ENCODE measurements at regions not wholly inside any gene's neighbourhood (a gene's known extent, or its start where the extent isn't known, plus 50 kb on each side); places are given as distances from the start of the nearest gene placed in this dataset.
A peak's percentile ranks its signal among the peaks of the same experiment; 100 is the strongest.
"Not testable (repeated sequence)": the region's sequence is repeated elsewhere in the genome, so short reads cannot be mapped to it uniquely, and the experiment has no call there.

GRCh38 chr16:52386694-52387093, 160.2 kb downstream of the TOX3 start:
- no peak for DNase-seq (ENCODE audit: low read depth, low spot score)

- no peak for DNase-seq (ENCODE audit: low read depth, low spot score)
These were observed 162.6 kb downstream of the TOX3 start for GRCh38 chr16:52384378-52384777.

GRCh38 chr16:52383640-52384292, 163.2 kb downstream of the TOX3 start:
- DNase-seq (ENCODE audit: low read depth, low spot score) = peak; percentile 58

GRCh38 chr16:52383119-52383518, 163.8 kb downstream of the TOX3 start:
- no peak for DNase-seq (ENCODE audit: low read depth, low spot score)

- DNase-seq (ENCODE audit: low read depth, low spot score) = no peak
These were observed 167.4 kb downstream of the TOX3 start for GRCh38 chr16:52379551-52379950.

- no peak for DNase-seq (ENCODE audit: low read depth, low spot score)
These were observed 170.2 kb downstream of the TOX3 start for GRCh38 chr16:52376676-52377280.

- DNase-seq (ENCODE audit: low read depth, low spot score) = no peak
These were observed 174.6 kb downstream of the TOX3 start for GRCh38 chr16:52372313-52372712.

- DNase-seq (ENCODE audit: low read depth, low spot score) = no peak
These were observed 178.1 kb downstream of the TOX3 start for GRCh38 chr16:52368859-52369258.

- no peak for DNase-seq (ENCODE audit: low read depth, low spot score)
These were observed 179.1 kb downstream of the TOX3 start for GRCh38 chr16:52367821-52368220.

GRCh38 chr16:52366983-52367382, 180.0 kb downstream of the TOX3 start:
- no peak for DNase-seq (ENCODE audit: low read depth, low spot score)

GRCh38 chr16:52364500-52364899, 182.4 kb downstream of the TOX3 start:
- DNase-seq (ENCODE audit: low read depth, low spot score) = no peak

GRCh38 chr16:52363082-52363481, 183.9 kb downstream of the TOX3 start:
- no peak for DNase-seq (ENCODE audit: low read depth, low spot score)

GRCh38 chr16:52357711-52358110, 189.2 kb downstream of the TOX3 start:
- no peak for DNase-seq (ENCODE audit: low read depth, low spot score)

GRCh38 chr16:52353249-52353648, 193.7 kb downstream of the TOX3 start:
- DNase-seq (ENCODE audit: low read depth, low spot score) = no peak

GRCh38 chr16:52351451-52351850, 195.5 kb downstream of the TOX3 start:
- peak; percentile 34 for DNase-seq (ENCODE audit: low read depth, low spot score)

GRCh38 chr16:52350031-52350642, 196.8 kb downstream of the TOX3 start:
- DNase-seq (ENCODE audit: low read depth, low spot score) = no peak

GRCh38 chr16:52346709-52347108, 200.2 kb downstream of the TOX3 start:
- no peak for DNase-seq (ENCODE audit: low read depth, low spot score)

- DNase-seq (ENCODE audit: low read depth, low spot score) = not testable (repeated sequence)
These were observed 213.3 kb downstream of the TOX3 start for GRCh38 chr16:52333673-52334072.

- no peak for DNase-seq (ENCODE audit: low read depth, low spot score)
These were observed 226.0 kb downstream of the TOX3 start for GRCh38 chr16:52320930-52321439.

- DNase-seq (ENCODE audit: low read depth, low spot score) = peak; percentile 7
These were observed 228.5 kb downstream of the TOX3 start for GRCh38 chr16:52318302-52319009.

- DNase-seq (ENCODE audit: low read depth, low spot score) = no peak
These were observed 230.7 kb downstream of the TOX3 start for GRCh38 chr16:52316241-52316640.

GRCh38 chr16:52312716-52313115, 234.2 kb downstream of the TOX3 start:
- no peak for DNase-seq (ENCODE audit: low read depth, low spot score)
